RPMI8226 (cell line): ENCODE measurements at regions not wholly inside any gene's neighbourhood (a gene's known extent, or its start where the extent isn't known, plus 50 kb on each side); places are given as distances from the start of the nearest gene placed in this dataset.

Experiments
- DNase-seq: peaks from one replicate; pipeline ENCODE4 v3.0.0-alpha.2; 2015

- no peak for DNase-seq
Observed at GRCh38 chr11:121898903-121899302, 217.1 kb downstream of the BLID start.

- DNase-seq = no peak
Observed at GRCh38 chr11:121895919-121896318, 220.1 kb downstream of the BLID start.

- no peak for DNase-seq
Observed at GRCh38 chr11:121894581-121894980, 221.4 kb downstream of the BLID start.

- no peak for DNase-seq
Observed at GRCh38 chr11:121892863-121893262, 223.2 kb downstream of the BLID start.

GRCh38 chr11:121892131-121892681 lies 223.8 kb downstream of the BLID start:
- no peak for DNase-seq

GRCh38 chr11:121890946-121891515 lies 225.0 kb downstream of the BLID start:
- DNase-seq = no peak

- DNase-seq = no peak
Observed at GRCh38 chr11:121890377-121890776, 225.6 kb downstream of the BLID start.

- no peak for DNase-seq
Observed at GRCh38 chr11:121889931-121890330, 226.1 kb downstream of the BLID start.

- DNase-seq = no peak
Observed at GRCh38 chr11:121889186-121889585, 226.8 kb downstream of the BLID start.

- no peak for DNase-seq
Observed at GRCh38 chr11:121887976-121888557, 227.9 kb downstream of the BLID start.

- DNase-seq = no peak
Observed at GRCh38 chr11:121887569-121887968, 228.4 kb downstream of the BLID start.

- no peak for DNase-seq
Observed at GRCh38 chr11:121886996-121887395, 229.0 kb downstream of the BLID start.

GRCh38 chr11:121886005-121886734 lies 229.8 kb downstream of the BLID start:
- no peak for DNase-seq

GRCh38 chr11:121884626-121885025 lies 231.4 kb downstream of the BLID start:
- no peak for DNase-seq

GRCh38 chr11:121881806-121882205 lies 234.2 kb downstream of the BLID start:
- DNase-seq = no peak

GRCh38 chr11:121877152-121877551 lies 238.9 kb downstream of the BLID start:
- DNase-seq = no peak

- DNase-seq = no peak
Observed at GRCh38 chr11:121873766-121874165, 242.2 kb downstream of the BLID start.

- no peak for DNase-seq
Observed at GRCh38 chr11:121872356-121872755, 243.7 kb downstream of the BLID start.

GRCh38 chr11:121870206-121871045 lies 245.6 kb downstream of the BLID start:
- DNase-seq = no peak

GRCh38 chr11:121869478-121869877 lies 246.5 kb downstream of the BLID start:
- no peak for DNase-seq

- DNase-seq = no peak
Observed at GRCh38 chr11:121866754-121867153, 249.3 kb downstream of the BLID start.

- DNase-seq = no peak
Observed at GRCh38 chr11:121864660-121865059, 251.4 kb downstream of the BLID start.

GRCh38 chr11:121863126-121863525 lies 252.9 kb downstream of the BLID start:
- no peak for DNase-seq
